Activated gamma-delta T cell treated with Interleukin-2 at 50 U/mL for 16 hours (primary cell): ENCODE measurements at regions not wholly inside any gene's neighbourhood (a gene's known extent, or its start where the extent isn't known, plus 50 kb on each side); places are given as distances from the start of the nearest gene placed in this dataset.
"Not testable (repeated sequence)": the region's sequence is repeated elsewhere in the genome, so short reads cannot be mapped to it uniquely, and the experiment has no call there.

ENCODE experiments used
- DNase-seq: peaks from one replicate; pipeline ENCODE4 v3.0.0-alpha.2; 2020

DNA sequence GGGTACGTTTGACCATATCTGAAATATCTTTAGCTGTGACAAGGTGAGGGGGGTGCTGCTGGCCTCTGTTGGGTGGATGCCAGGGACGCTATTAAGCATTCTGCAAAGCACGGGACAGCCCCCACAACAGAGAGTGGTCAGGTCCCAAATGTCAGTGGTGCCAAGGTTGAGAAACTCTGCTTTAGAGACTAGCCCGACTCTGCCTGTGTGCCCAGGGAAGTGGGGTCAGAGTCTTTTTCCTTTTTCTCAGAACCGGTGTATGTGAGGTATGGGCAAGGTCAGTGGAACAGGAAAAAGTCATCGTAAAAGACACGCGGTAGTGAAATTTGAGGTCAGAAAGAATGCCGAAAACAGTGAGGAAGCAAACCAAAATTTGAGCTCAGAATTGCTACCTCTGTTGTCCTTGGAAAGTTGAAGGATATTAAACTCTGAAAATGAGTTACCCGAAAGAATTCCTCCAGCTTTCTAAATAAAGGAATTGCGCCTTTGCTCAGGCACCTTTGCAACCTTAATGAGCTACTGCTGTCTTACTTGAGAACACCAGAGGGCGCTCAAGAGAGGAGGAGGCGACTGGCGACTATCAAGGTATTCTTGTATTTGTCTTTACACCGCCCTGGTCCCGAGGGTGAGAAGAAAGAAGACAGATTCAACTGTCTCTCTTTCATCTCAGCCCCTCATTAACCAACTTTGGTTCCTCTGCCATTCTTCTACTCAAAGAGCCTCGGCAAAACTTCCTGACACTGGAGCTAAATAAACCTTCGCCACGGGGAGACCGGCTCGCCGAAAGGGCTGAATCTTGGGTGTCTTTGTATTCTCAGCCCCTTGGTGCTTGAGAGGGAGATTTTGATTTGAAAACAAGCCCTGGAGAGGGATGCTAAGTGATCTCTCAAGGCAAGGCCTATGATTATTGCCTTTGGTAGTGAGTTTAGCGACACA is 85.4 kb upstream of the OLIG2 start:
- DNase-seq = peak; percentile 40

DNA sequence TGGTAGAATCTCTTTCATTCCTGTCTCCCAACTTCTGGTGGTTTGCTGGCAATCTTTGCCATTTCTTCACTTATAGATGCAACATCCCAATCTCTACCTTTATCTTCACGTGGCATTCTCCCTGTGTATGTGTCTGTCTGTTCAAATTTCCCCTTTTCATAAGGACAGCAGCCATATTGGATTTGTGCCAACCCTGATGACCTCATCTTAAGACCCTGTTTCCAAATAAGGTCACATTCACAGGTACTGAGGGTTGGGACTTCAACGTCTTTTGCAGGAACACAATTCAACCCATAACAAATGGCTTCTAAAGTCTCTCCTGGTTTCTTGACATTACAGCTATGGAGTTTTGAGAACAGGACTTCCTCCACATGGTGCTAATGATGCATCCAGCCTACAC is 84.5 kb upstream of the OLIG2 start:
- no peak for DNase-seq

DNA sequence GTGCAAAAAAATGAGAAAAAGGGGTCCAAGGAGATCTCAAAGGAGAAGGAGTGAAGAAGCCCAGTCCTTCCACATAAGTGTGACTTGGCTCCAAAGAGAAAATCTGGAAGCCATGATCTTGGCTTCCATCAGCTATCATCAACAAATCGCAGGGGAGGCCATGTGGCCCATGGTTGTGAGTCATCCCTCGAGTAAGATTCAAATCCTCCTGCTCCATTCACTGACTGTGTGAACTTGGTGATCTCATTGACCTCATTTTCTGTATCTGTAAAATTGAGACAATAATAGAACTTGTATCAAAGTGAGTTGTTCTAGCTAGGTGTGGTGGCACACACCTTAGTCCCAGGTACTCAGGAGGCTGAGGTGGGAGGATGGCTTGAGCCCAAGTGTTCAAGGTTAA is 79.1 kb upstream of the OLIG2 start:
- DNase-seq = no peak

DNA sequence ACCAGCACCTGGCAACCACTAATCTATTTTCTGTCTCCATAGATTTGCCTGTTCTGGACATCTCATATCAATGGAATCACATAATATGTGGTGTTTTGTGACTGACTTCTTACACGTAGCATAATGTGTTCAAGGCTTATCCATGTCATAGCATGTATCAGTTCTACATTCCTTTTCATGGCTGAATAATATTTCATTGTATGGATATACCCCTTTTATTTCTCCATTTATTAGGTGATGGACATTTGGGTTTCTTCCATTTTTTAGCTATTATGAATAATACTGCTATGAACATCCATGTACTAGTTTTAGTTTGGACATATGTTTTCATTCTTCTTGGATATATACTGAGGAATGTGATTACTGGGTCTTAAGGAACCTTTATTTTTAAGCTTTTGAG is 78.0 kb upstream of the OLIG2 start:
- no peak for DNase-seq

DNA sequence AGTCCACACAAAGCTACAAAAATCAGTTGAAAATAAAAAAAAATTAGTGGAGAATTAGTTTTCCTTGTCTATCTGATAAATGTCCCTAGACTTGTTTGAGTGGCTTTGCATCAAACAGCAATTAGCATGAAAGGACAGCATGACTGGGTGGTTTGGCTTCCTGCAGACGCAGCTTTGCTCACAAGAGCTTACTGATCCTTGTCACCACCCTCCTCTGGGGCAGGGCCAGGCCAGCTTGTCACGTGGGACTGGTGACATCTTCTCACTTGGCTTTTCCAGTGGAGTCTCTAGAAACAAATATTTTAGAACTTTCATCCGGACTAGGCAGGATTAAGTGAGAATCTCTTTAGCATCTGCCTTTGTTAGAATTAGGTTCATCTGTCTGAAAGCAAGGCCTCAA is 76.0 kb upstream of the OLIG2 start:
- no peak for DNase-seq

DNA sequence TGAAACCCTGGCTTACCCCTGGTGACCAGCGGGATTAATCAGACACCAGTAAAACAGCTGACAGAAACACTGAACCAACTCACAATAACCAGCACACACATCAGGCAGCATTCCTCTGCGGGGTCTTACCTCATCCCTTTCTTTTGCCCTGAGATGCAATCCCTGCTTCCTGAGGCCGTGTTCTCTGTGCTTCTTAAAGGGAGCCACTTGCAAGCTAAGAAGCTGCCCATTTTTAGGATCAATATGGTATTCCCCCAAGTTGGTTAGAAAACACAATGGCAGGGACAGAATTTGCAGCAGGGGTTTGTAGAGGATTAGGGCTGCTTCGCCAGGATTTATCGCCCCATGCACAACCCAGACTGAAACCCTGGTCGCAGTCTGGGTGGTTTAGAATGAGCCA is 74.7 kb upstream of the OLIG2 start:
- no peak for DNase-seq

DNA sequence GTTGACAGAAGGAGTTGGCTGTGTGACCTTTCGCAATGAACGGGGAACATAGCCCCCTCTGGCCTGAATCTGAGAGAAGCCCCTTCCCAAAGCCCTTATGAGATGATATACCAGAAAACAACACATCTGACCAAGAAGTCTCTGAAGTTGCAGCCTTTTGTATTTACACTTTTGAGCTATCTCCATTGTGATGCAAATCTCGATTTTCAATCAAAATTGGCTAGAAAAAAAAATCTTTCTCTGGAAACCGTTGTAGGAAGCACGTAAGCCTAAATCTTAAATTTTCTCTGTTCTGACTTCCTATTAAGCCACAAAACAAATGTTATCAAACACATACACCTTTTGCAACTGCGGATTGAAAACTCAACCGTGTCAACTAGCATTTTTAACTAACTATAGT is 71.4 kb upstream of the OLIG2 start:
- DNase-seq = no peak

DNA sequence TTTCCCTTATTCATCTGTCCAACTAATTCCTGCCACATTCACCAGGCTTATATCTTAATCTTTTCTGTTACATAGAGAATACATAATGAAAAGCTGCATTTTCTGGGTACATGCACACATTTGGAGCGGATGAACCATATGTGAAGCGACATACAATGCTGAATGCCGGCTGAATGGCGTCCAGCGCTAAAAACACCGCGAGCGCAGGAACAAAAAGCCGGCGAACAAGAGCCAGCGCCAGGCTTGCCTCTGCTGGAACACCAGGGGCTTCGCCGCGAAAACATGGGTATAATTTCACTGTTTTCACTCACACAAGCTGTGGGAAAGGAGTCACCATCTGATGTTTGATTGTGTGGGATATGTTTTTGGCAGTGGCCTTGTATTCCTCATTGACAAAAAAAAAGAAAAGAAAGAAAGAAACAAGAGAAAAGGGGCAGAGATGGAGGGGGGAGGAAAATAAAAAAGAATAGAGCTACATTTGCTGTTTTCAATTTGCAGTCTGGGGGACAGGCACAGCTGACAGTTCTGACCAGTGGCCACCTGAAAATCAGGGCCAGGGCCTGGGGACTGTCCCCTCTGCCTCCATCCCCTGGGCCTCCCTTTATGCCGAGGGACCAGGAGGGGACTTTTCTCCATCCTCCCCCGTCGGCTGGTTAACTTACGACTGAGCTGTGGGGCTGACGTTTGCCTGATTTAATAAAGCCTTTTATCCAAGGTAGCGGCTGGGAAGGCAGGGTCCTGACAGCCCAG is 70.2 kb upstream of the OLIG2 start:
- DNase-seq = no peak

DNA sequence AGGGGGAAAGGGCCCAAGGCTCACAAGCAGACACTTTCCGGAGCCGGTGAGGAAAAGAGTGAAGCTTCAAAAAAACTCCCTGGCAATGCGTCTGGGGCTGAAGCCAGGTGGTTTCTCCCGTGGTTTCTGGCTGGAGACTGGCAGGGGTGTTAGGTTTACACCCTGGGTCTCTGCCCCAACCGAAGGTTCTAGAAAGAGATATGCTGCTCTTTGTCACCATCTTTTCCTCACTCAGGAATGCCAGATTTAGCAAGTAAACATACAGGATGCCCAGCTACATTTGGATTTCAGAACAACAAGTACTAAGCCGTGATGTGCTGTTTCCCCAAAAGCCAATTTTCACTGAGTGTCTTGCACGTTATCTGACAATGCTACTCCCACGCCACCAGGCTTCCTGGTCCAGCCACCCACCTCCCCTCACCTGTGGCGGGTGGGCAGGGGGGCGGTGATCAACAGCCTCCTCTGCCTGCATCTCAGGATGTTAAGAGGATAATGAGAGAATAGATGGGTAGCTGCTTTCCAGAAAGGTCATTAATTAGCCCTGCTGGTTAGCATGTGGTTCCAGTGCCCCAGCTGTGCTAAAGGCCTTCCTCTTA is 69.6 kb upstream of the OLIG2 start:
- DNase-seq = no peak

DNA sequence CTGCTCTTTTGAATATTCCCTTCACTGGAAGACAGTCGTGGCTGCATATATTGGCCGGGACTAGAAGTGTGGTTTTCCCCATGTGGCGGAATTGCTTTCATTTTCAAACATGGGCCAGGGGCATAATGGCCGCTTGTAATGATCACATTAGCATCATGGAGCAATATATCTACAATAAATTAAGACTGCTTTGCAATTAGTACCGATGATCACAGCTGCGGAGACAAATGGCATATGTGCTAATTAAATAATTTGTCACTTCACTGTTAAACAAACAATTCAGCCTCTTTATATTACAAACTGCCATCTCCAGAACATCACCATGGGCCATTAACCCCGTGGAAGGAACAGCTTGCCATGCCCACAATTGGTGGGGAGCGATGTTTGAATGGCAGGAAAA is 68.2 kb upstream of the OLIG2 start:
- DNase-seq = no peak

DNA sequence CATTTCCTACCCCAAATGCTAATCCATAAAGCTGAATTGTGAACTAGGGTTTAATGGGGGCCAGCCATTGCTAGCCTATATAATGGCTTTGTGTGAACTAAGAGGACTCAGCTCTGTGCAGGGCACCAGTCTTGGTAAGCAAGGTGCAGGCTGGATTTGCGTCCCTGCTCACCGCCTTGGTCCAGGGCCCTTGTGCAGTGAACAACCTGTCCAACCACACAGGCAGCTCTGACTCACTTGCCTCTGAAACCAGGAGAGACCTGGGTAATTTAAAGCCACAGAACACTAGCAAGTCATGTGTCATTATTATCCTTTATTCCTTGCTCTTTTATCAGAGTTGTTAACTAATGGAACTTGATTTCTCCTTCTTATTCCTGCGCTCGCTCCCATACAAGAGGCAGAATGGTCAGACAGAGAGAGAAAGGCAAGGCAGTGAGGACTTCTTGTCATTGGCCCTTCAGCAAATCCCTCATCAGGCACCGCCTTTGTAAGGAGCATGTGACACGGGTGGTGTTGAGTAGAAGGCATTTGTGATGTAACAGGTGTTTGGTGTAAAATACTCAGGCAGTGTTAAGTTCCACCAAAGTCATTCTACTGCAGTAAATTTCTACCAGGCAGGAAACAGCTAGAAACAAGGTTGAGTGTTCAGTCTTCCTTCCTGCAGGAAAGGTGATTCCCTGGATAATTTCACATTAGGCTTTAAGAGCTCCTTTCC is 67.3 kb upstream of the OLIG2 start:
- DNase-seq = no peak

DNA sequence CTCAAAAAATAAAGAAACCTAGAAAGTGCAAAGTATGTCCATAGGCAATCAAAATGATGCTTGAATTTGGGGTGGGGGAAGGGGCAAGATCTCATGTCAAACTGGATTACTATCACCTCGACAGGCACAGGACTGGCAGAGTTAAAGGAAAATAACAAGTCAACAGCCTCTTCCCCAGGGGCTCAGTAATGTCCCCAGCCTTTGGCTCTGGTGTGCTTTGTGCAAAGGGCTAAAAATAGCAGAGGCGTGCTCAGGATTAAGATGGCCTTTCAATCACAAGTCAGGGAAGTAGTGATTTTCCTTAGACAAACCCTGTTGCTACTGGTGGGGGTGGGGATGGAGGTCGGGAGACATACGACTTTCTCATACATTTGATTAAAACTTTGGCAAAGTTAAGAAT is 63.5 kb upstream of the OLIG2 start:
- DNase-seq = no peak

DNA sequence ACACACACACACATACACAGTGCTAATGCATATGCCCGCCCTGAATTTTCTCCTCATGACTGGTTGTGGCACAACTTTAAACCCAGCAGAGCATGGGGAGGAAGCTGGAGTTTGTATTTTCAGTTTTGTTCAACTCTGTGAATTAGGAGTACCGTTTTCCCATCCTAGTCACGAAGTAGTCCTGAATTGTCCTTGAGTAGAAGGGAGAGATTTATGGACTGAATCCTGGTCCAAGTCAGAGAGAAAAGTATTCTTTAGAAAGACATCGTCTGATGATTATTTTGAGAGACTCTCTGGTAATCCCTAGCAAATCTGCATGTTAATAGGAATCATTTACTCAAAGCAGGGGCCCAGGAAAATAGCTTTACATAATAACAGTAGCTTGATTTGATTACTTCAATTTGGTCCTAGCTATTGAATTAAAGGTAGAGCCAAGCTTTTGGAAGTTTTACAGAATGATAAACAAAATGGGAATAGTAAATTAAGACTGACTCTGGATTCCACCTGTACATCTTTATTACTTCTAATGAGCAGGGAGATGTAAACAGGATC is 60.5 kb upstream of the OLIG2 start:
- DNase-seq = no peak

DNA sequence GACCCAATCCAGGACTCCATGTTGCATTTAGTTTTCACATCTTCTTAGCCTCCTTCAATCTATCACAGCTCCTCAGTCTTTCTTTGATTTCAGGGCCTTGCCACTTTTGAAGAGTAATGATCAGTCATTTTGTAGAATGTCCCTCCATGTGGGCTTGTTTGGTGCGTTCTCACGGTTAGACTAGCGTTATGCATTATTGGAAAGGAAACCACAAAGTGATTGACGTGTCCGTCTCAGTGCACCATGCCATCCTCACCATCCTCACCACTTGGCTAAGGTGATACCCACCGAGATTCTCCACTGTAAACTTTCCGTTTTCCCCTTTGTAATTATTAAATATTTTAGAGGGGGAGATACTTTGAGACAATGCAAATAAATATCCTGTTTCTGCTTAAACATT is 59.6 kb upstream of the OLIG2 start:
- DNase-seq = no peak

DNA sequence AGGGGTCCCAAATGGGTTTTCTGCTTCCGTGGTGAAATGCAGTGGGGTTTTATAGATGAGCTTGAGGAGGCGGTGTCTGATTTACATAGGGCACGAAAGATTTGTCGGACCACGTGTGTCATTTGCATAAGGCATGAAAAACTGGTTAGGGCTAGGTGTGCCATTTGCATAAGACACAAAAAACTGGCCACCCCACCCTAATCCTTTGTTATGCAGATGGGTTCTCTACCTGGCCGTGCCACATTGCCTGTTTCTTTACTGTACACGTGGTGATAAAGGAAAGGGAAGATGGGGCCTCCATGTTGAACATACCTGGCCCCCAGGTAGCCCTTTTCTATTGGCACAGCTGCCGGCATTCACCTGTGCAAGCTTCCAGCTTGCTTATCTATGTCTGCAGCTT is 57.6 kb upstream of the OLIG2 start:
- DNase-seq = not testable (repeated sequence)

DNA sequence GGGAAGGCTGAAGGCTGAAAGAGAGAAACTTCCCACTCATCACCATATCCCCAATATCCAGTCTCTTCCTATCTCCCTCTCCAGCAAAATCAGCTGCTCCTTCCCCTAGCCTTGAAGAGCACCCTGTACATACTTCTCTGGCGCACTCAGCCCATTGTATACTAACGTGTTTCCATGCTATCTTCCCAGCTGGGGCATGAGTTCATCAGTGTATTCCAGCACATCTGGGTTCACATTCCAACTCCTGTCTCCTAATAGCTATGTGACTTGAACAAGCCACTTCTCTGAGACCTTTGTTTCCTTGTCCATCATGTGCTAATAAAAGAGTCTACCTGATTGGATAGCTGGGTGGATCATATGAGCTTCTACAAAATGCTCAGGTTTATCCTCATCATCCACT is 51.1 kb upstream of the OLIG2 start:
- DNase-seq = no peak

DNA sequence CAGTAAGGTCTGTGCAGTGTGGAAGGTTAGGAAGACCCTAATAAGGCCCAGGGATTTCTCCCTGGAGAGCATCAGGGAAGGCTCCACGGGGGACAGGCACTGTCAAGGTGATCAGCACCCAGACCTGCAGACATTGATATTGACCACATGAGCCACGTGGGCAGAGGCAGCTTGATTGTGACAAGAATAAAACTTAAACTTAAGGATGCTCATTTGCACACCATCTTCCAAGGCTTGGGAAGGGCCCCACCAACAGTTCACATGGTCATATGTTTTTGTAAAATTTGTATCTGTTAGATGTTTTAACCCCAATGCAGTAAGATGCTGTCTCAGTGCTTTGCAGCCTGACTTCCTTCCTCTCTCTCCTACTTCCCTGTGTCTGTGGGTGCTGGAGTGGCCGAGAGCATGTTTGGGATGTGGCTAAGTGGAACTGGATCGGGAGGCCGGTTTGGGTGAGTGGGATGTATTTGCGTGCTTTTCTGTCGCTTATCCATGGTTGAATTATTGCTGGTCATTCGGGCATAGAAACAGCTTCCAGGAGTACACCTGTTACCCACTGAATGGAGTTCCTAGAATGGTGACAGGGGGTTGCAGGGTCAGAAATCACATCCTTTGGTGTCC is 49.8 kb upstream of the OLIG2 start:
- no peak for DNase-seq
